ENCODE measurements at regions not wholly inside any gene's neighbourhood (a gene's known extent, or its start where the extent isn't known, plus 50 kb on each side); places are given as distances from the start of the nearest gene placed in this dataset.
"Not testable (repeated sequence)": the region's sequence is repeated elsewhere in the genome, so short reads cannot be mapped to it uniquely, and the experiment has no call there.

DNA sequence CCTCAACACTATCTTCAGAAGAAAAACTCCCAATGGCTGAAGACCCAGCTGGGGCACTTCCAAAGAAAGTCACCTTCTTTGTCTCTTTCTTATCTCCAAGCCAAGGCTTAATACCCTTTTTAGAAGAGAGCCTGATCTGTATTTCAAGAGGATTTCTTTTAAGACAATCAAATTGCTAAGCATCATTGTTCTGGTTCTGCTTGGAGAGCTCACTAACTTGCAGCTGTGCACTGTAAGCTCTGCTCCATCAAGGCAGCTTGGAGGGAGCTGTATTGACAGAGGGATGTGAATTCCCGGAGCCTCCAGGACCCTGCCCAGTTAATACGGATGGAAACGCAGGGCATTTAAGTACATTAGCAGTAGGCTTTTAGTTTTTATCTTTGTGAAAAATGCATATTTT lies 253.1 kb downstream of the TDRD15 start:
- Histone ChIP-seq H3K4me2 (ENCODE audit: low read length) (no peak overlapping the region), H3K27me3 (ENCODE audit: control insufficient read depth, insufficient read depth, low read length) (no peaks in the 10 kb centered on the region), H3K9ac (ENCODE audit: low read depth, low read length) (no peak overlapping the region), H3K4me3 (ENCODE audit: low read length) (no peak overlapping the region), H3K36me3 (ENCODE audit: insufficient read depth, low read length) (no peaks in the 10 kb centered on the region), H3K4me1 (ENCODE audit: control insufficient read depth, insufficient read depth, low read length) (no peaks in the 10 kb centered on the region), H3K9me3 (replicated peaks; ENCODE audit: low read length) (no peaks in the 10 kb centered on the region)

DNA sequence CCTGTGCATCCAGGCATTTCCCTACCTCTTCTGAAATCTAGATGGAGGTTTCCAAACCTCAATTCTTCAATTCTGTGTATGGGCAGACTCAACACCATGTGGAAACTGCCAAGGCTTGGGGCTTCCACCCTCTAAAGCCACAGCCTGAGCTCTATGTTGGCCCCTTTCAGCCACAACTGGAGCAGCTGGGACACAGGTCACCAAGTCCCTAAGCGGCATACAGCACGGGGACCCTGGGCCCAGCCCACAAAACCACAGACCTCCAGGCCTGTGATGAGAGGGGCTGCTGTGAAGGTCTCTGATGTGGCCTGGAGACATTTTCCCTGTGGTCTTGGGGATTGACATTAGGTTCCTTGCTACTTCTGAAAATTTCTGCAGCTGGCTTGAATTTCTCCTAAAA lies 255.4 kb downstream of the TDRD15 start:
- Histone ChIP-seq H3K4me3 (ENCODE audit: low read length) (no peak overlapping the region), H3K9ac (ENCODE audit: low read depth, low read length) (no peak overlapping the region), H3K4me1 (ENCODE audit: control insufficient read depth, insufficient read depth, low read length) (no peaks in the 10 kb centered on the region), H3K9me3 (replicated peaks; ENCODE audit: low read length) (no peaks in the 10 kb centered on the region), H3K4me2 (ENCODE audit: low read length) (no peak overlapping the region), H3K36me3 (ENCODE audit: insufficient read depth, low read length) (no peaks in the 10 kb centered on the region), H3K27me3 (ENCODE audit: control insufficient read depth, insufficient read depth, low read length) (no peaks in the 10 kb centered on the region)

DNA sequence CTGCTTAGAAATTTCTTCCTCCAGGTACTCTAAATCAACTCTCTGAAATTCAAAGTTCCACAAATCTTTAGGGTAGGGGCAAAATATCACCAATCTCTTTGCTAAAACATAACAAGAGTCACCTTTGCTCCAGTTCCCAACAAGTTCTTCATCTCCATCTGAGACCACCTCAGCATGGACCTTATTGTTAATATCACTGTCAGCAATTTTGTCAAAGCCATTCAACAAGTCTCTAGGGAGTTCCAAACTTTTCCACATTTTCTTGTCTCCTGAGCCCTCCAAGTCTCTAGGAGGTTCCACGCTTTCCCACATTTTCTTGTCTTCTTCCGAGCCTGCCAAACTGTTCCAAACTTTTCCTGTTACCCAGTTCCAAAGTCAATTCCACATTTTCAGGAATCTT lies 255.9 kb downstream of the TDRD15 start:
- H3K36me3 ChIP-seq (ENCODE audit: insufficient read depth, low read length); H3K9me3 ChIP-seq (replicated peaks; ENCODE audit: low read length); H3K27me3 ChIP-seq (ENCODE audit: control insufficient read depth, insufficient read depth, low read length); H3K4me3 ChIP-seq (ENCODE audit: low read length); H3K4me1 ChIP-seq (ENCODE audit: control insufficient read depth, insufficient read depth, low read length); H3K4me2 ChIP-seq (ENCODE audit: low read length); H3K9ac ChIP-seq (ENCODE audit: low read depth, low read length): not testable (repeated sequence)

DNA sequence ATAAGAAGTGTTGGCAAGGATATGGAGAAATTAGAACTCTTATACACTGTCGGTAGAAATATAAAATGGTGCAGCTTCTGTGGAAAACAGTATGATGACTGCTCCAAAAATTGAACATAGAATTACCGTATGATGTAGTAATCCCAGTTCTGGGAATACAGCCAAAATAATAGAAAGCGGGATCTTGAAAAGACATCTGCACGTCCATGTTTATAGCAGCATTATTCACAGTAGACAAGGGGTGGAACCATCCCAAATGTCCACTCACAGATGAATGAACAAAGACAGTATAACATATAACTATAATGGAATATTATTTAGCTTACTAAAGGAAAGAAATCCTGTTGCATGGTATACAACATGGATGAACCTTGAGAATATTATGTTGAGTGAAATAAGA lies 257.7 kb downstream of the TDRD15 start:
- no peak overlapping the region for H3K9ac ChIP-seq (ENCODE audit: low read depth, low read length)
- no peak overlapping the region for H3K4me2 ChIP-seq (ENCODE audit: low read length)
- H3K9me3 ChIP-seq (replicated peaks; ENCODE audit: low read length) = no peaks in the 10 kb centered on the region
- H3K27me3 ChIP-seq (ENCODE audit: control insufficient read depth, insufficient read depth, low read length) = no peaks in the 10 kb centered on the region
- H3K4me3 ChIP-seq (ENCODE audit: low read length) = no peak overlapping the region
- no peaks in the 10 kb centered on the region for H3K36me3 ChIP-seq (ENCODE audit: insufficient read depth, low read length)
- no peaks in the 10 kb centered on the region for H3K4me1 ChIP-seq (ENCODE audit: control insufficient read depth, insufficient read depth, low read length)

DNA sequence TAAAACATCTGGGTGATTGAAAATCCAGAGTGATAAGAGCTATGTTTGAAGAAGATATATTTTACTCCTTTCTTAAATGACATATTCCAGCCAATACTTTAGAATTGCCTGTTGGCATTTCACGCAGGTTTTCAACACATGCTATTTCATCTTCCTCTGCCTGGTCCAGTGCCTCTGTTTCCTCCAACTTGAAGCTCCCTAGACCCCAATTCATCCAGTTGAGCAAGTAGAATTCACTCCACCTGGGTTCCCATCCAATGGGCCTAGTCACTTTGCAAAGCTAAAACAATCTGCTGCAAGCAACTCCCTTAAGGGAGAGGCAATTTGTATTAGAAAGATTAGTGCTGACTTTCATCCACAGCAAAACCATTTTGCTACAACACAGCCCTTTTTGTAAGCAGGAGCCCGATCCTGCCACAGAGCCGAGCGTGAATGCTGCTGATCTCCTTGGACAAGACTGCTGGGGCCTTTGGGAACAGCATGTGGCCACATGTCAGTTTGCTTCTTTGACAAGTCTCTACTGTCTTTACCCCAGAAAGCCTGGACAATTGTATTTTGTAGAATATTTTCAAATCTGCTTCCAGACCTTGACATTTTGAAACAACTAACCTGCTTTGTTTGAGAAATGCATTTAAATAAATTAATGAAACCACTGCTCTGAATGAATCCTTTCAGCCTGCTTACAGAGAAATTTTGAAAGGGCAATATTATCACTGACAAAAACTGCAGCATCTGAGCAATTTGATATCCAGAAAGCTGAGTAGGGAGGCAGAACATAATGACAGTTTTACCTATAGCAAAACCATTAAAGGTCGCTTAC lies 259.1 kb downstream of the TDRD15 start:
- H3K27me3 ChIP-seq (ENCODE audit: control insufficient read depth, insufficient read depth, low read length) = no peaks in the 10 kb centered on the region
- H3K36me3 ChIP-seq (ENCODE audit: insufficient read depth, low read length) = no peaks in the 10 kb centered on the region
- H3K9ac ChIP-seq (ENCODE audit: low read depth, low read length) = no peak overlapping the region
- no peaks in the 10 kb centered on the region for H3K9me3 ChIP-seq (replicated peaks; ENCODE audit: low read length)
- no peak overlapping the region for H3K4me3 ChIP-seq (ENCODE audit: low read length)
- no peak overlapping the region for H3K4me2 ChIP-seq (ENCODE audit: low read length)
- no peaks in the 10 kb centered on the region for H3K4me1 ChIP-seq (ENCODE audit: control insufficient read depth, insufficient read depth, low read length)

DNA sequence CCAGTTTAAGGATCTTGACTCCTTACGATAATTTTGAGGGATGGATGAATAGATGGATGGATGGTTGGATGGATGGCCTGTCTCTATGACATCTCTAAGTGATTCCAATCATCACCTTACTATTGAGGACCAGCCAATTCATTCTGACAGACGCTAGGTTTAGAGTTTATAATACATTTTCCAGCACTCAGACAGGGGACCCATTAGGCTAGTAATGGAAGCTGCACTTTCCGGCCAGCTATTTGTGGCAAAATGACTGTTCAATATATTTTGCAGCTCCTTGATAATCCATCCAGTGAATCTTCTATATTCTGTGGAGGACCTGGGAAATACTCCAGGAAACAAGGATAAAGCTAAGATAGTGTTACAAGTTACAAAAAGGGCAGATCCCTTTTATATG lies 262.9 kb downstream of the TDRD15 start:
- no peak overlapping the region for H3K9ac ChIP-seq (ENCODE audit: low read depth, low read length)
- H3K4me2 ChIP-seq (ENCODE audit: low read length) = no peak overlapping the region
- no peaks in the 10 kb centered on the region for H3K9me3 ChIP-seq (replicated peaks; ENCODE audit: low read length)
- no peaks in the 10 kb centered on the region for H3K4me1 ChIP-seq (ENCODE audit: control insufficient read depth, insufficient read depth, low read length)
- H3K4me3 ChIP-seq (ENCODE audit: low read length) = no peak overlapping the region
- no peaks in the 10 kb centered on the region for H3K27me3 ChIP-seq (ENCODE audit: control insufficient read depth, insufficient read depth, low read length)
- no peaks in the 10 kb centered on the region for H3K36me3 ChIP-seq (ENCODE audit: insufficient read depth, low read length)

DNA sequence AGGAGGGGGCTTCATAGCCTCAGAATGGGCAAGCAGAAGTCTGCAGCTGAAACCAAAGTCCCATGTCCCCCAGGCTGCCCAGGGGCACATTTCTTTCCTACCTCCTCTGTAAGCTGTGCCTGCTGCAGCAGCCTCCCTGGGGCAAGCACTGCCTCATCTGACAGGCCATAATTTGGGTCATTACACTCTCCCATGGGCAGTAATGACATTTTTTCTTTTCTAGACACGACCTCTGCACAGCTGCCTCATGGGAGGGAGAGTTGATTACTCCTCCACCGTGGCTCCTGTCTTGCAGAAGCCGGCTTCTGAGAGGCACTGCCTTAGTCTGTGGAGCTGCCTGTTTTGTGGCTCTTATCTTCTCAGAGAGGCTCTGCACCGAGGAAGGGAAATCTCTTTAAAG lies 268.9 kb downstream of the TDRD15 start:
- no peaks in the 10 kb centered on the region for H3K9me3 ChIP-seq (replicated peaks; ENCODE audit: low read length)
- H3K27me3 ChIP-seq (ENCODE audit: control insufficient read depth, insufficient read depth, low read length) = no peaks in the 10 kb centered on the region
- no peak overlapping the region for H3K9ac ChIP-seq (ENCODE audit: low read depth, low read length)
- H3K4me2 ChIP-seq (ENCODE audit: low read length) = no peak overlapping the region
- H3K4me3 ChIP-seq (ENCODE audit: low read length) = no peak overlapping the region
- no peaks in the 10 kb centered on the region for H3K36me3 ChIP-seq (ENCODE audit: insufficient read depth, low read length)
- no peaks in the 10 kb centered on the region for H3K4me1 ChIP-seq (ENCODE audit: control insufficient read depth, insufficient read depth, low read length)

DNA sequence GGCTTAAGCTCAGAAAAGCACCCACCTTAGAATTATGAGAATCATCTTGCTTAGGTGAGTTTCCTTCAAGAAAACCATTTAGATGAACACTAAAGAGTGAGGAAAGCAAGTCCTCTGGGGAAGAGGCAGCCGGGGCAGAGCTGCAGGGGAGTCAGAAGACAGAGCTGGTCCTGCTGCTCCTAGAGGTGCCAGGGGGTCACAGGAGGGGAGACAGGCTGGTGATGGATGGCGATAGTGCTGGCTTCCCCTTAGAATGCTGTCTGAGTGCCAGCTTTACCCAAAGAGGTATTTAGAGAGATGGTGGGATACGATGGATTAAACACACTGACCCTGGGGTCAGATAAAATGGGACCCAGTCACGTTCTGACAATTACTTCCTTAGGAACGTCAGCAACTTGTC lies 269.4 kb downstream of the TDRD15 start:
- Histone ChIP-seq H3K9ac (ENCODE audit: low read depth, low read length) (no peak overlapping the region), H3K36me3 (ENCODE audit: insufficient read depth, low read length) (no peaks in the 10 kb centered on the region), H3K4me3 (ENCODE audit: low read length) (no peak overlapping the region), H3K27me3 (ENCODE audit: control insufficient read depth, insufficient read depth, low read length) (no peaks in the 10 kb centered on the region), H3K4me1 (ENCODE audit: control insufficient read depth, insufficient read depth, low read length) (no peaks in the 10 kb centered on the region), H3K9me3 (replicated peaks; ENCODE audit: low read length) (no peaks in the 10 kb centered on the region), H3K4me2 (ENCODE audit: low read length) (no peak overlapping the region)

DNA sequence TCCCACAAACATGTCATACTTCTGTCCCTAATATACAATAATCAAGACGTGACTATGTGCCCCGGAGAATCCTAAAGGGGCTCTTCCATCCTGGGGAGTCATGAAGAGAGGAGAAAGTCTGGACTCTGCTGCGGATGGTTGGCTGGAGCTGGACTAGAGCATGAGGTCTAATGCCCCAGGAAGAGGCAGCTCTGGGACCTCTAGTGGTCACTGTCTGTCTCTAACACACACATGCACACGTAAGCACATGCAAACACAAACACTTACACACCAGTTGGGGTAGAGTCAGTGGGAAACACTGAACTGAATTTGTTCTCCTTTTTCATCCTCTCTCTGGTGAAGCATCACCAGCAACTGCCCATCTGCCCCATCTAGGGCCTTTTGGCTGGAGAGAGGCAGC lies 271.6 kb downstream of the TDRD15 start:
- Histone ChIP-seq H3K4me3 (ENCODE audit: low read length) (no peak overlapping the region), H3K9ac (ENCODE audit: low read depth, low read length) (no peak overlapping the region), H3K4me2 (ENCODE audit: low read length) (no peak overlapping the region), H3K27me3 (ENCODE audit: control insufficient read depth, insufficient read depth, low read length) (no peaks in the 10 kb centered on the region), H3K36me3 (ENCODE audit: insufficient read depth, low read length) (no peaks in the 10 kb centered on the region), H3K9me3 (replicated peaks; ENCODE audit: low read length) (no peaks in the 10 kb centered on the region), H3K4me1 (ENCODE audit: control insufficient read depth, insufficient read depth, low read length) (no peaks in the 10 kb centered on the region)

DNA sequence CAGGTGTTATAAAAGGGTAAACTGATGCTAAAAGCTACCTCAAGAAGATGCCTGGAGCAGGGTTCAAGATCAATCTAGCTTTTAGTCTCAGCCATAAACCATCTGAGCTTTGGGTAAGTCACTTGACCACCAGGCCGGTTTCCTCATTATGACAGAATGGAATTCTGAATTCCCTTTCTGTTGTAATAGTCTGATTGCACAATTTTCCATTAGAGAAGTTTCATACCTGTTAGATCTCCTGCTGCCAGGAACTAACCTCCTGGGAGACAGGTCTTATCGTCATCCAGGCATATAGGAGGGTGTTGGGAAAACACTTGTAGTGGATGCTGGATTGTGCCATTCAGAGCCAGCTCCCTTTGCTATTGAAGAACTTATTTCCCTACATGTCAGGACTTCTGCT lies 272.5 kb downstream of the TDRD15 start:
- no peak overlapping the region for H3K4me2 ChIP-seq (ENCODE audit: low read length)
- no peaks in the 10 kb centered on the region for H3K9me3 ChIP-seq (replicated peaks; ENCODE audit: low read length)
- H3K9ac ChIP-seq (ENCODE audit: low read depth, low read length) = no peak overlapping the region
- H3K4me1 ChIP-seq (ENCODE audit: control insufficient read depth, insufficient read depth, low read length) = no peaks in the 10 kb centered on the region
- H3K4me3 ChIP-seq (ENCODE audit: low read length) = no peak overlapping the region
- no peaks in the 10 kb centered on the region for H3K27me3 ChIP-seq (ENCODE audit: control insufficient read depth, insufficient read depth, low read length)
- H3K36me3 ChIP-seq (ENCODE audit: insufficient read depth, low read length) = no peaks in the 10 kb centered on the region

DNA sequence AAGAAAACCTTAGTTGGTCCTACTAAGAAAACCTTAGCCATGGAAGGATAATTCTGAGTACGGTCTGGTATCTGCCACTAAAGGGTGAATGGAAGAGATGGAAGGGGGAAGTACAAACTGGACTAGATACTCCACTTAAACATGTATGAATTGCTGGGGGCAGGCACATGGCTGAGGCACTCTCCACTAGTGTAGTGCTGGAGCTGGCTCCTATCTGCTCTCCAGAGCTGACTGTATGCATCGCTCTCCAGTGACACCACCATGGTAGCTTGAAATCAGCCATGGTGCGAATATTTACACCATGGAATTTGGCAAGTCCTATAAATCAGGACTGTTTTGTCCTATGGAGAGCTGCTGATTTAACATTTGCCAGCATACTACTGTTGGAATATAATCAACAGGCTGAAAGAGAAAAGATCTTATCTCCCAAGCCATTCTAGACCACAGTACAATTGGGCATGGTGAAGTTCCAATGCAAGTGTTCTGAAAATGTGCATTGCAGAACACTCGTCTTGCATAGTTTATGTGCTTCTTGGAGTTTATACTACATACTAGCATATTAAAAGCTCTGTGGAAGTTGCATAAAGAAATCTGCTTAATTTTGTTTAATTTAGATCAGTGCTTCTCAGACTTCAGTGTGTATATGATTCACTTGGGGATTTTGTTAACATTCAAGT lies 277.4 kb downstream of the TDRD15 start:
- H3K27me3 ChIP-seq (ENCODE audit: control insufficient read depth, insufficient read depth, low read length) = no peaks in the 10 kb centered on the region
- no peak overlapping the region for H3K4me2 ChIP-seq (ENCODE audit: low read length)

DNA sequence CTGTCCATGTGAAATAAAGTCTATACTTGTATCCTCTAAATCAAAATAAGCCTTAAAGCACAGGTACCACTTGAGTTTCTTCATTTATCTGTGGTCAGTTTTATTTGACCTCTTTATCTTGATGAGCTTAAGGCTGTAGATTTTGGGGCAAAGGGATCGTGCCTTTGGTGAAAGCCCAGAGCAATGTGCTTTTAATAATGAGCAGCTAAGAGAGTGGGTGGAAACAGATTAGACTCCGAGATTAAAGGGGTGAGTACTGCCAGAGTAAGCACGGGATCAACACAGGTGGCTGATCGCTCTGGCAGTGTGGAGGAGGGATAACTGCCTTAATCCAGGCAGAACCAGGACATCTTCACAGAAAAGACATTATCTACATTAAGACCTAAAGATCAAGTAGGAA lies 280.4 kb downstream of the TDRD15 start:
- no peak overlapping the region for H3K4me2 ChIP-seq (ENCODE audit: low read length)
- H3K4me3 ChIP-seq (ENCODE audit: low read length) = no peak overlapping the region
- H3K9me3 ChIP-seq (replicated peaks; ENCODE audit: low read length) = no peaks in the 10 kb centered on the region
- no peaks in the 10 kb centered on the region for H3K36me3 ChIP-seq (ENCODE audit: insufficient read depth, low read length)
- no peaks in the 10 kb centered on the region for H3K27me3 ChIP-seq (ENCODE audit: control insufficient read depth, insufficient read depth, low read length)
- H3K9ac ChIP-seq (ENCODE audit: low read depth, low read length) = no peak overlapping the region
- no peaks in the 10 kb centered on the region for H3K4me1 ChIP-seq (ENCODE audit: control insufficient read depth, insufficient read depth, low read length)

More for the DNA sequence above, 277.4 kb downstream of the TDRD15 start:
- Histone ChIP-seq H3K4me1 (ENCODE audit: control insufficient read depth, insufficient read depth, low read length) (no peaks in the 10 kb centered on the region), H3K9ac (ENCODE audit: low read depth, low read length) (no peak overlapping the region), H3K36me3 (ENCODE audit: insufficient read depth, low read length) (no peaks in the 10 kb centered on the region), H3K4me3 (ENCODE audit: low read length) (no peak overlapping the region), H3K9me3 (replicated peaks; ENCODE audit: low read length) (no peaks in the 10 kb centered on the region)

Data from skeletal muscle satellite cell (primary cell).